Astrocyte (in vitro differentiated cells and primary cell): ENCODE measurements at regions not wholly inside any gene's neighbourhood (a gene's known extent, or its start where the extent isn't known, plus 50 kb on each side); places are given as distances from the start of the nearest gene placed in this dataset.

Experiments used
- DNase-seq: peaks from one replicate; pipeline ENCODE4 v3.0.0-alpha.2; 2010; ENCODE audit warnings: low read depth
- FAIRE-seq: peaks from 2 replicates; lab custom pipeline; 2011; peaks lifted over from hg19 to GRCh38; lab: Jason Lieb, UNC
- H2AFZ ChIP-seq: 2 replicates; pipeline ENCODE4 v1.6.0; 2012; ENCODE audit warnings: low read depth, low read length, inconsistent platforms
- H3K27ac ChIP-seq: 2 replicates; pipeline ENCODE4 v1.5.1; 2011; ENCODE audit warnings: low read depth, low read length, inconsistent platforms
- H3K27me3 ChIP-seq: 2 replicates; pipeline ENCODE4 v1.6.0; 2011; ENCODE audit warnings: low read length, inconsistent platforms; ENCODE audit not compliant: insufficient read depth
- H3K36me3 ChIP-seq: 2 replicates; pipeline ENCODE4 v1.5.1; 2011; ENCODE audit warnings: low read length, inconsistent platforms; ENCODE audit not compliant: insufficient read depth
- H3K4me1 ChIP-seq: 2 replicates; pipeline ENCODE4 v1.5.1; 2011; ENCODE audit warnings: low read length, inconsistent platforms; ENCODE audit not compliant: insufficient read depth
- H3K4me2 ChIP-seq: 2 replicates; pipeline ENCODE4 v1.6.0; 2012; ENCODE audit warnings: low read length, inconsistent platforms
- H3K4me3 ChIP-seq: 2 replicates; pipeline ENCODE4 v1.5.1; 2011; ENCODE audit warnings: low read depth, mild to moderate bottlenecking, low read length, inconsistent platforms; ENCODE audit not compliant: insufficient read depth
- H3K79me2 ChIP-seq: 2 replicates; pipeline ENCODE4 v1.6.0; 2012; ENCODE audit warnings: mild to moderate bottlenecking, low read length, inconsistent platforms; ENCODE audit not compliant: insufficient read depth
- H3K9ac ChIP-seq: 2 replicates; pipeline ENCODE4 v1.6.0; 2012; ENCODE audit warnings: mild to moderate bottlenecking, low read length, inconsistent platforms
- H3K9me3 ChIP-seq: 2 replicates; pipeline ENCODE4 v1.5.1; 2012; ENCODE audit warnings: low read depth, mild to moderate bottlenecking, low read length, inconsistent platforms; ENCODE audit not compliant: insufficient read depth
- H4K20me1 ChIP-seq: 2 replicates; pipeline ENCODE4 v1.6.0; 2012; ENCODE audit warnings: low read length, inconsistent platforms; ENCODE audit not compliant: insufficient read depth
- H3K27ac Mint-ChIP-seq: one replicate; pipeline ENCODE4 v1.8.0; 2021; ENCODE audit warnings: mild to moderate bottlenecking, mixed read lengths; ENCODE audit not compliant: unreplicated experiment
- H3K27me3 Mint-ChIP-seq: one replicate; pipeline ENCODE4 v1.8.0; 2021; ENCODE audit warnings: low read depth, mixed read lengths; ENCODE audit not compliant: unreplicated experiment
- H3K36me3 Mint-ChIP-seq: one replicate; pipeline ENCODE4 v1.8.0; 2021; ENCODE audit warnings: low read depth, mixed read lengths; ENCODE audit not compliant: unreplicated experiment
- H3K4me1 Mint-ChIP-seq: one replicate; pipeline ENCODE4 v1.8.0; 2021; ENCODE audit warnings: low read depth, mixed read lengths; ENCODE audit not compliant: unreplicated experiment
- H3K4me3 Mint-ChIP-seq: one replicate; pipeline ENCODE4 v1.8.0; 2021; ENCODE audit warnings: mild to moderate bottlenecking, moderate library complexity, mixed read lengths; ENCODE audit not compliant: unreplicated experiment
- H3K9me3 Mint-ChIP-seq: one replicate; pipeline ENCODE4 v1.8.0; 2021; ENCODE audit warnings: mild to moderate bottlenecking, mixed read lengths; ENCODE audit not compliant: unreplicated experiment
- EZH2 ChIP-seq: IDR thresholded peaks from 2 replicates; pipeline ENCODE4 v1.6.1; 2012; ENCODE audit warnings: mild to moderate bottlenecking, low read length, inconsistent platforms; ENCODE audit not compliant: insufficient read depth
- TF ChIP-seq, protein P1 (sequence below): IDR thresholded peaks from 2 replicates; pipeline ENCODE4 v1.5.1; 2011; ENCODE audit warnings: low read depth, mild to moderate bottlenecking, inconsistent platforms, low read length, moderate library complexity; ENCODE audit not compliant: insufficient read depth

GRCh38 chr20:3306068-3306467 is 67.1 kb upstream of the SLC4A11 start:
- Histone ChIP-seq H3K36me3 (peaks cover 37% of the 10 kb centered on the region), H3K9me3 (no peaks in the 10 kb centered on the region), H3K79me2 (no peaks in the 10 kb centered on the region), H3K4me2 (no peak overlapping the region), H3K9ac (no peak overlapping the region), H4K20me1 (no peaks in the 10 kb centered on the region), H3K4me1 (no peaks in the 10 kb centered on the region), H3K27me3 (no peaks in the 10 kb centered on the region), H3K27ac (no peak overlapping the region), H2AFZ (no peak overlapping the region), H3K4me3 (no peak overlapping the region)
- H3K27me3 Mint-ChIP-seq = no peaks in the 10 kb centered on the region
- H3K9me3 Mint-ChIP-seq = no peaks in the 10 kb centered on the region
- DNase-seq (no peak), FAIRE-seq (no peak)
- H3K36me3 Mint-ChIP-seq = peaks cover 23% of the 10 kb centered on the region
- no peak overlapping the region for H3K4me3 Mint-ChIP-seq
- peaks cover 18% of the 10 kb centered on the region for H3K4me1 Mint-ChIP-seq
- TF ChIP-seq EZH2 = no peak
- H3K27ac Mint-ChIP-seq = no peak overlapping the region

GRCh38 chr20:3304456-3304855 is 65.5 kb upstream of the SLC4A11 start:
- TF ChIP-seq, protein P1, sequence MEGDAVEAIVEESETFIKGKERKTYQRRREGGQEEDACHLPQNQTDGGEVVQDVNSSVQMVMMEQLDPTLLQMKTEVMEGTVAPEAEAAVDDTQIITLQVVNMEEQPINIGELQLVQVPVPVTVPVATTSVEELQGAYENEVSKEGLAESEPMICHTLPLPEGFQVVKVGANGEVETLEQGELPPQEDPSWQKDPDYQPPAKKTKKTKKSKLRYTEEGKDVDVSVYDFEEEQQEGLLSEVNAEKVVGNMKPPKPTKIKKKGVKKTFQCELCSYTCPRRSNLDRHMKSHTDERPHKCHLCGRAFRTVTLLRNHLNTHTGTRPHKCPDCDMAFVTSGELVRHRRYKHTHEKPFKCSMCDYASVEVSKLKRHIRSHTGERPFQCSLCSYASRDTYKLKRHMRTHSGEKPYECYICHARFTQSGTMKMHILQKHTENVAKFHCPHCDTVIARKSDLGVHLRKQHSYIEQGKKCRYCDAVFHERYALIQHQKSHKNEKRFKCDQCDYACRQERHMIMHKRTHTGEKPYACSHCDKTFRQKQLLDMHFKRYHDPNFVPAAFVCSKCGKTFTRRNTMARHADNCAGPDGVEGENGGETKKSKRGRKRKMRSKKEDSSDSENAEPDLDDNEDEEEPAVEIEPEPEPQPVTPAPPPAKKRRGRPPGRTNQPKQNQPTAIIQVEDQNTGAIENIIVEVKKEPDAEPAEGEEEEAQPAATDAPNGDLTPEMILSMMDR = no peak
- TF ChIP-seq EZH2 = no peak
- Mint-ChIP-seq H3K27me3 (no peaks in the 10 kb centered on the region), H3K36me3 (peaks cover 27% of the 10 kb centered on the region), H3K4me3 (peak overlapping the region; percentile 42), H3K27ac (no peak overlapping the region), H3K9me3 (no peaks in the 10 kb centered on the region), H3K4me1 (peaks cover 18% of the 10 kb centered on the region)
- FAIRE-seq = no peak
- no peak overlapping the region for H3K9ac ChIP-seq
- H3K4me2 ChIP-seq = no peak overlapping the region
- H4K20me1 ChIP-seq = no peaks in the 10 kb centered on the region
- no peak overlapping the region for H3K27ac ChIP-seq
- no peak overlapping the region for H2AFZ ChIP-seq
- DNase-seq = no peak
- H3K79me2 ChIP-seq = no peaks in the 10 kb centered on the region
- no peaks in the 10 kb centered on the region for H3K4me1 ChIP-seq
- H3K36me3 ChIP-seq = peaks cover 39% of the 10 kb centered on the region
- no peak overlapping the region for H3K4me3 ChIP-seq
- no peaks in the 10 kb centered on the region for H3K27me3 ChIP-seq
- no peaks in the 10 kb centered on the region for H3K9me3 ChIP-seq

DNA sequence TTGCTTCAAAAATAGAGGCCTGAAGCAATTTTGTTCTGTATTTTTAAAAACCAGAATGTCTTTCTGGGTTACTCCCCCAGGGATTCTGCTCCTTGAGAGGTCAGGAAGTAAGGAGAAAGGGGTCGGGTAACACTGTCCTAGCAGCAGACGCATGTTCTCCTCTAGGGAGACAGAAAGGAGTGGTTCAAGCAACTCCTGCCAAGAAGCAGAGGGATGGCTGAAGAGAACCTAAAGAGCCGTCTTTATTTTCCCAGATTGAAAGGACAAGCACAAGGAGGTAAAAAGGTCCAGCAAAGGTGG is 58.0 kb upstream of the SLC4A11 start:
- Histone ChIP-seq H3K4me1 (no peaks in the 10 kb centered on the region), H3K4me3 (no peak overlapping the region), H3K27ac (no peak overlapping the region), H3K4me2 (no peak overlapping the region), H3K27me3 (no peaks in the 10 kb centered on the region), H3K9ac (no peak overlapping the region), H4K20me1 (no peaks in the 10 kb centered on the region), H3K9me3 (no peaks in the 10 kb centered on the region), H3K79me2 (no peaks in the 10 kb centered on the region), H2AFZ (no peak overlapping the region), H3K36me3 (peaks cover 22% of the 10 kb centered on the region)
- Mint-ChIP-seq H3K4me1 (no peaks in the 10 kb centered on the region), H3K27ac (no peak overlapping the region), H3K9me3 (no peaks in the 10 kb centered on the region), H3K4me3 (no peak overlapping the region), H3K27me3 (no peaks in the 10 kb centered on the region), H3K36me3 (peaks cover 22% of the 10 kb centered on the region)
- TF ChIP-seq, protein P1 = no peak
- no peak for TF ChIP-seq EZH2
- no peak for DNase-seq
- no peak for FAIRE-seq
